HG03558 (cell line): ENCODE measurements at regions not wholly inside any gene's neighbourhood (a gene's known extent, or its start where the extent isn't known, plus 50 kb on each side); places are given as distances from the start of the nearest gene placed in this dataset.

Source experiments
- ATAC-seq: cut with Tn5 transposase; IDR thresholded peaks from one replicate; pipeline ENCODE4 v1.9.1; 2021; ENCODE audit warnings: moderate number of reproducible peaks; ENCODE audit not compliant: unreplicated experiment; ENCODE audit errors: extremely low read depth

GRCh38 chr2:153213022-153213421 lies 265.5 kb downstream of the RPRM start:
- peak; percentile 54 for ATAC-seq

- ATAC-seq: no peak
These were observed 280.9 kb downstream of the RPRM start for GRCh38 chr2:153197402-153198386.

- no peak for ATAC-seq
These were observed 282.0 kb downstream of the RPRM start for GRCh38 chr2:153196378-153197058.

GRCh38 chr2:153195342-153195741 lies 283.2 kb downstream of the RPRM start:
- no peak for ATAC-seq

GRCh38 chr2:153189091-153189888 lies 289.3 kb downstream of the RPRM start:
- ATAC-seq: no peak

GRCh38 chr2:153179808-153180207 lies 298.8 kb downstream of the RPRM start:
- ATAC-seq: no peak

- ATAC-seq: no peak
These were observed 309.0 kb downstream of the RPRM start for GRCh38 chr2:153169609-153170008.

DNA sequence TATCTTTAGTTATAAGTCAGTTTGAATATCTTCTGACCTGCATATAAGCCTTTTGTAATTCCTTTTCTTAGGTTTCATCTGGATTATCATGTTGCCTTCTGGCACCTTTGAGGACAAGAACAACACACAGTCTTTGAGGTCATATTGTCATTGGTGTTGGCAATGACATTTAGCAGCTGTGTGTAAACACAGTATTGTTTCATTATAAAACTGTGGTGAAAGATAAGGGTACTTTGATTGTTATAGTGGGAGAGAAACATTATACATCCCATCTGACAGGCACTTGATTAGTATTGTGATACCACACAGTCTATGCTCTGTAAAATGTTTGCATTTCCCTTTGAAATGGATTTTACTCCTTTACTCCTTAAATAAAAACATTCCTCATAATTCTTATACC lies 313.5 kb downstream of the RPRM start:
- ATAC-seq: no peak

DNA sequence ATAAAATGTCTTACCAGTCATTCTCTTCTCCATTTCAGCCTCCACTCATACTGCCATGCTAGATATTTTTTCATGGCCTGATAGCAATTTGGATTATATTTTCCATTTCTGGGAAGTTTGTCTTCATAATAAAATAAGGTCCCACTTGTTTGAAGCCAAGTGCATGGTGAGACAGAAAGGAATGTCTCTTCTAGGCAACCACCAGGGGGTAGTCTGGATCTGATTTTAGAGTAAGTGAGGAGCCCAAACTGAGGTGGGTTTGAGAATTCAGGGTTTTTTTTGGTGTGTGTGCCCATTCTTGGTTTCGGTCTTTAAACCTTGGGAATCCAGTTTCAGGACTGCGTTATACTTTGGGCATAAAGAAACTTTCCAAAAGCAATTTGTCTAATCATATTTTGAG lies 315.5 kb downstream of the RPRM start:
- no peak for ATAC-seq

DNA sequence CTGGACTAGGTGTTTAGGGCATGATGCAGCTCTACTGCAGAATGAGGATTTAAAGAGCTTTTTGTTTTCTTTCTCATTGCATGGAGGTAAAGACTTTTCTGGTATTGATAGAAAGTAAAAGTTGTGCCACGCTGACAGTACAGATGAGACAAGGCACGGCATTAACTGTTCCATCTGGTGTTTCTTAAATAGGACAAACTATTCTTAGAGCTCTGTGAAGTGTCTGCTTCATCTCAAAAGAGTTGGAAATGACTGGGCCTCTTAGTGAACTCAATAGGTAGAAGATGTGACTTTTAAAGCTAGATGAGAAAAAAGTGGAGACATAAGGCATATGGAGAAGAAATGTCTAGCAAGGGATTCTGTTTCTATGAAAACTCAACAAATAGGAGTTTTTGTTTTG lies 321.8 kb downstream of the RPRM start:
- ATAC-seq: no peak

DNA sequence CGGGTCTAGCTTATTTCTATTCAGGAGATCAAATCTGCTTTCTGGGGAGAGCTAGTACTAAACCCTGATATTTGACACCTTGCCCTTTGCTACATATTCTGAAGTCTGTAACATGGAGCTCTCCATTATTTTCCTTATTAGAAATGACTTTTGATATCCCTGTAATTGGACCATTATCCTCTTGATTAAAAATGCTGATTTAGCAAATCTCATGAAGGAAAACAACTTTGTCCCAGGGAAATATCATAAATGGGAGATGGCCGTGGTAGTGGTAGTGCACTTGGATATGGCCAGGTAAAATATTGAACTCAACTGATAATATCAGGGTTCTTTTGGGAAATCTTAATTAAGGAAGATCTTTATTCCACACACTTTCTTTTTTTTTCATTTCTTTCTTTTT lies 326.5 kb downstream of the RPRM start:
- ATAC-seq: no peak

GRCh38 chr2:153145470-153145978 lies 333.0 kb downstream of the RPRM start:
- no peak for ATAC-seq

DNA sequence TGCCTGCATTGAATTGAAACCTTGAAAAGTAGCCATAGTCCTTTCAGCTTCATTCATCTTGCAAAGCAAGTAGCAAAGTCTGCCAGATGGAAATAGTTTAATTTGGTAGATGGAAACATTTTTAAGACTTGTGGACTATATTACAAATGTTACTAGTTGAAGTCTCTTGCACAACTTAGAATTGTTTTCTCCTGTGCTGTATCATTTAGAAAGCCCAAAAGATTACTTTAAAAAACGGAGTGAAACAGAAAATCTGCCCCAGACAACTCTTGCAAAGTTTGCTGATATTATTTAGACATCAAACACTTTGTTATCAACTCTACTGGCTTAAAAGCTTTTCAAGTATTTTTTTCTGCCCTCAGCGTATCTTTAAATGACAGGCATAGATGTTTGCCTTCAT lies 335.0 kb downstream of the RPRM start:
- ATAC-seq: no peak

GRCh38 chr2:153140498-153140897 lies 338.1 kb downstream of the RPRM start:
- no peak for ATAC-seq

GRCh38 chr2:153138651-153139375 lies 339.7 kb downstream of the RPRM start:
- no peak for ATAC-seq

- ATAC-seq: no peak
These were observed 342.3 kb downstream of the RPRM start for GRCh38 chr2:153136216-153136615.

DNA sequence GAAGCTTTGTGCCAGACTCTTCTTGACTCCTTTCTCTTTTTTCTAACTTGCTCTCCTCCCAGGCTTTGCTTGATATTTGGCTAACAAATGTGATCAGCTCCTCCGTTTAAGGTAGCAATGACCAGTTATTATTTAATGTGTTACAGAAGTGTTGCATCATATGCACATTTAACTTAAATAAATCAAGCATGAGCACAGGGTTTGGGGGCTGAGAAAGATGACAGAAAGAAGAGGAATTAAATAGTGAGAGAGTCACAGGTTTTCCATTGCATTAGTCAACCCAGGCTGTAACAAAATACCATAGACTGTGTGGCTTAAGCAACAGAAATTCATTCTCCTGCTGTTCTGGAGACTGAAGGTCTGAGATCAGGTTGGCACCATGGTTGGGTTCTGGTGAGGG lies 343.8 kb downstream of the RPRM start:
- ATAC-seq: no peak

DNA sequence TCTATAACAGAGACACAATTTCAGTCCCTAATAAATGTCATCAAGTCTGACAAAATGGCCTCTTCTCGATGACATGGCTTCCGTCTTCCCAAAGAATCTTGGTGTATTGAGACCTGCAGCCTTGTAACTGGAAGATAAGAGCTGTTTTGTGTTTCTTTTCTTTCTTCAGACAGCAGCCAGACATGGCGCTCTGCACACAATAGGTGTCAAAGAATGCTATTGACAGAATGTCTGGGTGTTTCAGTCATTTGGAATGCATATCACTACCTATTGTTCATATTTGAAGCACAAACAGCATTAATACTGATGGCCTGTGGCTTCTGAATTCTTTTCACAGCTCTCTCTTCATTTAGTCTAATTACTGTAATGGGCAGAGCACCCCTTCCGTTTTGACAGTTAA lies 344.8 kb downstream of the RPRM start:
- ATAC-seq: no peak

- ATAC-seq: no peak
These were observed 346.1 kb downstream of the RPRM start for GRCh38 chr2:153132418-153132817.

DNA sequence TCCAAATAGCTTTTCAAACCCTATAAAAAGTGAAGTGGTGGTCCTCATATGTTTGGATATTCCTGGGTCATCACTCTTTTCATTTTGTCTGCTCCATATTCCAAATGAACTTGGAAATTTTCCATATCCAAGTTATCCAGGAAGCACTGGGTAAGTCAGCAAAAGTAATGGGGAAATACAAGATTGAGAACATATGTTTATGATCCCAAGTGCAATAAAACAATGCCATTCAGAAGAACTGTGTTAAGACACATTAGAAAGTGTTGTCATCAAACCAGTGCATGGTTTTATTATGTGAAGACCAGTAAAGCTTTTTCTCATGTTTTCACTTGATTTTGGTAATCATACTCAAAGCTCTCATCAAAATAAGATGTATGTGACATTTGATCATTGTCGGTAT lies 363.4 kb downstream of the RPRM start:
- no peak for ATAC-seq
